ENCODE measurements at regions not wholly inside any gene's neighbourhood (a gene's known extent, or its start where the extent isn't known, plus 50 kb on each side); places are given as distances from the start of the nearest gene placed in this dataset.

GRCh38 chr15:61519296-61519695 is 290.2 kb upstream of the RORA start:
- POLR2A ChIA-PET: no interaction called here
- Histone ChIP-seq H3K4me3 (no peak overlapping the region), H3K4me2 (ENCODE audit: control insufficient read depth, insufficient read depth) (no peak overlapping the region), H3K36me3 (ENCODE audit: control insufficient read depth in 2 of 2, insufficient read depth in 2 of 2, low read length in 1 of 2) (no peaks in the 10 kb centered on the region), H4K20me1 (ENCODE audit: control insufficient read depth, insufficient read depth) (no peaks in the 10 kb centered on the region), H3K9ac (ENCODE audit: control insufficient read depth, insufficient read depth, low read length) (no peak overlapping the region), H3K27ac (ENCODE audit: control insufficient read depth, insufficient read depth) (no peak overlapping the region), H3K27me3 (replicated peaks in 1 of 2; ENCODE audit: control insufficient read depth in 2 of 2, insufficient read depth in 2 of 2, low read length in 1 of 2) (no peaks in the 10 kb centered on the region; a peak in 1 of 4 replicates), H2AFZ (ENCODE audit: control insufficient read depth, low read depth, low read length) (no peak overlapping the region), H3K9me3 (replicated peaks; ENCODE audit: control insufficient read depth, insufficient read depth, low read length) (no peaks in the 10 kb centered on the region), H3K4me1 (ENCODE audit: control insufficient read depth, insufficient read depth, low read length) (no peaks in the 10 kb centered on the region), H3K79me2 (ENCODE audit: control insufficient read depth, insufficient read depth, low read length) (no peaks in the 10 kb centered on the region)
- CTCF ChIA-PET: no interaction called here
- in situ Hi-C loops (cut with MboI) (no loop called here), intact Hi-C loops (cut with micrococcal nuclease; ENCODE audit: unreplicated experiment) (no loop called here)
- ATAC-seq: no peak
- 0% methylated on average over 1 of the region's 1 CpG for WGBS (ENCODE audit: insufficient coverage, insufficient replicate concordance, low lambda C conversion rate, missing lambda C conversion rate)
- BruUV-seq (replicated peaks): no TSS peak
- TF ChIP-seq BHLHE40 (IDR thresholded peaks at IDR 0.05; ENCODE audit: borderline replicate concordance in 1 of 2, low read depth in 2 of 2, low read length in 1 of 2) (no peak), ZBTB11 (CRISPR knock-in tag; IDR thresholded peaks at IDR 0.05) (no peak), SREBF1 (IDR thresholded peaks at IDR 0.05; ENCODE audit: low read length) (no peak), KAT2A (conservative IDR thresholded peaks at IDR 0.05; ENCODE audit: control insufficient read depth, low read depth, low read length) (no peak), NFIC (IDR thresholded peaks at IDR 0.05; ENCODE audit: low read depth, low read length) (no peak), REST (IDR thresholded peaks at IDR 0.05; ENCODE audit: low read depth, low read length) (no peak), PML (IDR thresholded peaks at IDR 0.05; ENCODE audit: low read length) (no peak), JUNB (IDR thresholded peaks at IDR 0.05) (no peak), ATF3 (IDR thresholded peaks at IDR 0.05; ENCODE audit: borderline replicate concordance, extremely low read depth, low read depth, low read length) (no peak), NR2C2 (IDR thresholded peaks at IDR 0.05; ENCODE audit: borderline replicate concordance, control insufficient read depth, insufficient read length, low read depth) (no peak), MLLT1 (IDR thresholded peaks at IDR 0.05) (no peak), RB1 (IDR thresholded peaks at IDR 0.05; ENCODE audit: borderline replicate concordance) (no peak), IKZF1 (conservative IDR thresholded peaks at IDR 0.05) (no peak), NFYB (IDR thresholded peaks at IDR 0.05; ENCODE audit: insufficient read depth, low read depth, low read length) (no peak), KLF5 (IDR thresholded peaks at IDR 0.05; ENCODE audit: partially characterized antibody) (no peak)
- FAIRE-seq: no peak
- RAD21 ChIA-PET (ENCODE audit: unreplicated experiment): no interaction called here
- no peak for DNase-seq (ENCODE audit: low read depth, low spot score)
- SMC1A ChIA-PET (ENCODE audit: uncharacterized antibody, unreplicated experiment): no interaction called here
